GM19240 (cell line): ENCODE measurements at regions not wholly inside any gene's neighbourhood (a gene's known extent, or its start where the extent isn't known, plus 50 kb on each side); places are given as distances from the start of the nearest gene placed in this dataset.
A peak's percentile ranks its signal among the peaks of the same experiment; 100 is the strongest.

Source experiments
- DNase-seq: peaks from one replicate; pipeline ENCODE4 v3.0.0; 2011; ENCODE audit warnings: low spot score; ENCODE audit not compliant: insufficient read length

DNA sequence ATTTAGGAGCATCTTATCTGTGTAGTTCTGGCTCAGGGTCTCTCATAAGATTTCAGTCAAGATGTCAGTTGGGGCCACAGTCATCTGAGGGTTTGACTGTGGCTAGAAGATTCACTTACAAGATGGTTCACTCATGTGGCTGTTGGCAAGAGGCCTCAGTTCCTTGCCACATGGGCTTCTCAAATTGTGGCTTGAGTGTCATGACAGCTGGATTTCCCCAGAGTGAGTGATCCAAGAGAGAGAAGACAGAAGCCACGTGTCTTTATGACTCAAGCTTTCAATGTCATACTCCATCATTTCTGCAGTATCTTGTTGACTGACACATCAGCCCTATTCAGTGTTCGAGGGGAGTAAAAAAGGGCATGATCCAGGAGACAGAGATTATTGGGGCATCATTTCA is 131.3 kb upstream of the AP1S2 start:
- no peak for DNase-seq

DNA sequence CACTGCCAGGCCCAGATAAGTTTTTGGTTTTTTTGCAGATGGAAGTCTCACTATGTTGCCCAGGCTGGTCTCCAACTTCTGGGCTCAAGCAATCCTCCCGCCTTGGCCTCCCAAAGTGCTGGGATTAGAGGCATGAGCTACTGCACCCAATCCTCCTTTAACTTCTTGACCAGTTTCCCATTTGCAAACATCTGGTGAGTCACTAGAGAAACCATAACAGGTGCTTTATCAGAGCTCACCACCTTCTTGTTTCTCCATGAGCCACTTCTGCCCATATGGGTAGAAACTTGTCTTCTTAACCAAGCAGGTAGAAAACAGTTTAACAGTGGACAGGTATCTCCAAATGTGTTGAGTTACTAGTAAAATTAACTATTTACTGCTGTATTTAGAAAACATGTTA is 128.4 kb upstream of the AP1S2 start:
- no peak for DNase-seq

DNA sequence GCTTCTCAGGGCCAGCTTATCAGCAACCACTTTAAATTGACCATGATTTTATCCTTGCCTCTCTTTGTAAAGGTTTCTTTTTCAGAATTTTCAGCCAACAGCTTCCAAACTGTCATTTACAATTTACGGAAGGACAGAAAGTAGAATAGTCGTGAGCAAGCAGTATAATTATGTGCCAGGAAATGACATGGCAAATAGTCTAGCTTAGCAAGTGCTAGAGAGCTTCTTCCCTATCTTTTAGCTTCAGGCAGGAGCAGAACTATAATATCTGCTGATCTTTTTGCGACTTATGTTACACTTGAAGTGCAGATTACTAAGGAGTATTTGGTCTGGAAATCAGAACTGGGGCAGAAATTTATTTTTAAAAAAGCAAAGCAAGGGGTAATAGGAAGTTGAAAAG is 123.0 kb upstream of the AP1S2 start:
- no peak for DNase-seq

DNA sequence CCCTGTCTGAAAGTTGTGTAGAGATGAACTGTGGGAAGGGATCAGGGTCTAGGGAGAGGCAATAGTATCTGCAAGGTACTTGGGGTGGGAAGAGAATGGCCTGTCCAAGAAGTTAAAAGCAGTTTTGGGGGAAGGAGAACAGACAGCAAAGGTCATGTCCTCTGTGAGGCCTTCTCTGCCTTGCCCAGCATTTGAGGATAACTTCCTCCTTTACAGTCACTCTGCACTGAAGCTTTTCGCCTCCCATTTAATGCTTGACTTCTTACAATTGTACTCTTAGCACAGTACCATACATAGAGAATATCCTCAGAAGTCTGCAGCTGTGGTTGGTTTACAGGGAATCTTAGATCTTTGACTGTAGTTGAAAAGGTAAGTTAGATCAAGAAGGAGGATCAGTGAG is 121.8 kb upstream of the AP1S2 start:
- DNase-seq = no peak

DNA sequence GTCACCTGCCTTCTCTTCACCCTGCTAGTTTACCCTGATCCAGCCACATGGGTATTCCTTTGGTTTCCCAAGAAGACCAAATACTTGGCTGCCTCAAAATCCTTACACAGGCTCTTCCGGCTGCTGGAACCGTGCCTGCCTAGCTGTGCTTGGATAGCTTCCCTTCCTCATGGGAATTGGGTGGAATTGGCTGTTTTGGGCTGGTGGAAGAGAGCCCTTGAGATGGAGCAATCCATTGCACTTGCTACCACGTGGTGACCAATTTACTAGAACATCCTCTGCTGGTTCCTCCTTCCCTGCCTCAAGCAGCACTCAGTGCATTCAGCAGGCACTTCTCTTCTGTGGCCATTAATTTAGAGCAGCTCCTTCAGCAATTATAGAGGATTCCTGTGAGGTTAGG is 119.3 kb upstream of the AP1S2 start:
- no peak for DNase-seq

DNA sequence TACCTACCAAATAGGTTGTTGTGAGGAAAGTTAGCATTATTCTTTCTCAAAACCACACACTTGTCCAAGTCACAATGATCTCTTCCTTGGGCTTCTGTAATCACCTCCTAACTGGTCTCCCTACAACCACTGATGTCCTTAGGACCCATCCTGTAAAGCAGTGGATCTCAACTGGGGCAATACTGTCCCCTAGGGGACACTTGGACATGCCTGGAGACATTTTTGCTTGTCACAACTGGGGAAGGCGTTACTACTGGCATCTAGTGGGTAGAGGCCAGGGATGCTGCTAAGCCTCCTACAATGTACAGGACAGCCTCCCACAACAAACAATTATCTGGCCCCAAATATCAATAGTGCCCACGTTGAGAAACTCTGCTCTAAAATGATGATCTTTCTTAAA is 118.7 kb upstream of the AP1S2 start:
- no peak for DNase-seq

DNA sequence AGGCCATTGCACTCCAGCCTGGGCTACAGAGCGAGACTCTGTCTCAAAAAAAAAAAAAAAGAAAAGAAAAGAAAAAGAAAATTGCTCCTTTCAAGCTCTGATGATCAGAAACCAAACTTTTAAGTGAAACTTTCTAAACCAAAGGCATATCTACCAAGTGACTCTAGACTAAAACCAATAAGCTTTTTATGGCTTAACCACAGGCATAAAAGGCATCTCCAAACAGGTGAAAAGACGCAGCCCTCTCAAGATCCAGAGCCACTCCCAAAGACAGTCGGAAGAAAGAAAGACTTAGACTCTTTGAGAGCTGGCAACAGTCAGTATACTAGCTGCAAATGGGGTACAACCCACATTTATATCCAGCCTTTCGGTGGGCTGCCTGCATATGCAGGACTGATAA is 117.1 kb upstream of the AP1S2 start:
- DNase-seq = no peak

DNA sequence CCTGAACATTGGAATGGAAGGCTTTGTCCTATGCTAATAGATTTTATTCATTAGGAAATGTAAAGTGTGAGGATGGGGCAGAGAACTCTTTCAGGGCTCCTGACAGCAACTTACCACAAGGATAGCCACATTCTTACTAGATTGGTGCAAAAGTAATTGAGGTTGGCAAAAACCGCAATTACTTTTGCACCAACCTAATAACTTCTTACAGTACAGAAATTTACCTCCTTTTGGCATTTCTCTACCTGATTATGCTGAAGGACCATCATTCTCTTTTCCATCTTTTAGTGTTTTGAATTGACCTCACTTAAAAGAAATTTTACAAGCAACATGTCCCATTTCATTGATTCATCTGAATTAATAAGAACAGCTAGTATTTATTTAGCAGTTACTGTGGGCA is 109.2 kb upstream of the AP1S2 start:
- DNase-seq = no peak

DNA sequence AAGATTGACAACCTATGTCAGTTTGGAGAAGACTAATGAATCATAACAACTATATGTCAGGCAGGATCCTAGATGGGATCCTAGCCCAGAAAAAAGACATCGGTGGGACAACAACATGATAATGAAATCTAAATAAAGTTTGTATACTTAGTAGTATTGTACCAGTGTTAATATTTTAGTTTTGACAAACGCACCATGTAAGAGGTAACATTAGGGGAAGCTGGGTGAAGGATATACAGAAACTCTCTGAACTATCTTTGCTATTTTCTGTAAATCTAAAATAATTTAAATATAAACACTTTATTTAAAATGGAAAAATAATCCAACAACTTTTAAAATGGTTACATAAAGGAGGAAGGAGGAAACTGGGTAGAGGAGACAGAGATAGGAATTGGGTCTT is 105.6 kb upstream of the AP1S2 start:
- no peak for DNase-seq

DNA sequence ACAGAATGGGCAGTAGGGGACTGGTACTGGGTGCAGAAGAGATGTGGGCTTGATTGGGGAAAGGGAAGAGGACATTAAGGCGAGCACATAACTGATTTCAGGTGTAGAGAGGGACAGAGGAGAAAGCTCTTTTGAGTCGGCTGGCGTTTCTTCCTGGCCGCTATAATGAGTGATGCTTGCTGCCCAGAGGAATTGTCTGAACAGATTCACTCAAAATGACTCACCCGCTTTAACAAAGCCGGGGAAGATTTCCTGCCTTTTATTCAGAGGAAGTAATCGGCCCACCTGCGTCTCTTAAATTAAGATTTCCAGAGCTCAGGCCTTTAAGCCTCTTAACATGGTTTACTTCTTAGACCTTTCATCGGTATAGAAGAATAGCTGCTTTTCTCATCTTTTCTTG is 102.1 kb upstream of the AP1S2 start:
- DNase-seq = no peak

DNA sequence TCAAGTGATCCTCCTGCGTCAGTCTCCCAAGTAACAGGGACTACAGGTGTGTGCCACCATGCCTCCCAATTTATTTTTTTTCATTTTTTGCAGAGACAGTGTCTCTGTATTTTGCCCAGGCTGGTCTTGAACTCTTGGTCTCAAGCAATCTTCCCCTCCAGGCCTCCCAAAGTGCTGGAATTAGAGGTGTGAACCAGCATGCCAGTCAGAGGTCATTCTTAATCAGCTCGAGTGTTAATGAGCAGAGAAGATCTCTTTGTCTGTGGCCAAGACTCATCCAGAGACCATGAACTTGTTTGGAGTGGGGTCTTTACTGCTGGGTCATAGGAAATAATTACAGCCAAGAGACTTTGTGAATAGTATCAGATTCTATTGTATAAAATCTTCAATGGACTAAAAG is 99.2 kb upstream of the AP1S2 start:
- no peak for DNase-seq

DNA sequence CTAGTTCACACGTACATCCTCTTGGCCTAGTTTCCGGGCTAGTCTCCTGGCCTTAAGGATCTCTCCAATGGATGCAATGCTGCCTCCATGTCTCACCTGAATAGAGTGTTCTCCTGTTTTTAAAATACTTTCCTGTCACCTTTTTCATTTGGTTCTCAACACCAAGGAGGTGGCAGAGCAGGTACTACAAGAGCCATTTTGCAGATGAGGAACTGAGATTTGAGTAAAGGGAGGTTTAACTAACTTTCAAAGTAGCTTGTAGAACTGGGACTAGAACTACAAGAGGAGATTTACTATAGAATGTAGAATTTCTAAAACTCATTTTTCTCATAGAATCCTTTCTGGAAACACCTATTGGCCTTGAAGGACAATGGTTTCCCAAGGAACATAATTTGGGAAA is 97.6 kb upstream of the AP1S2 start:
- no peak for DNase-seq

DNA sequence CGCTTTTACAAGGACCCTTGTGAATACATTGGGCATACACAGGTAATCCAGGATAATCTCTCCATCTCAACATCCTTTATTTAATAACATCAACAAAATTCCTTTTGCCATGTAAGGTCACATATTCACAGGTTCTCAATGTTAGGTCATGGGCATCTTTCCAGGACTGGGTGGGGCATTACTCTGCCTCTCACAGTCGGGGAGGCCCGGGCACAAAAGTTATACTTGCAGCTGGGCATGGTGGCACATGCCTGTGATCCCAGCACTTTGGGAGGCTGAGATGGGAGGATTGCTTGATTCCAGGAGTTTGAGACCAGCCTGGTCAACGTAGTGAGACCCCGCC is 93.7 kb upstream of the AP1S2 start:
- DNase-seq = no peak

DNA sequence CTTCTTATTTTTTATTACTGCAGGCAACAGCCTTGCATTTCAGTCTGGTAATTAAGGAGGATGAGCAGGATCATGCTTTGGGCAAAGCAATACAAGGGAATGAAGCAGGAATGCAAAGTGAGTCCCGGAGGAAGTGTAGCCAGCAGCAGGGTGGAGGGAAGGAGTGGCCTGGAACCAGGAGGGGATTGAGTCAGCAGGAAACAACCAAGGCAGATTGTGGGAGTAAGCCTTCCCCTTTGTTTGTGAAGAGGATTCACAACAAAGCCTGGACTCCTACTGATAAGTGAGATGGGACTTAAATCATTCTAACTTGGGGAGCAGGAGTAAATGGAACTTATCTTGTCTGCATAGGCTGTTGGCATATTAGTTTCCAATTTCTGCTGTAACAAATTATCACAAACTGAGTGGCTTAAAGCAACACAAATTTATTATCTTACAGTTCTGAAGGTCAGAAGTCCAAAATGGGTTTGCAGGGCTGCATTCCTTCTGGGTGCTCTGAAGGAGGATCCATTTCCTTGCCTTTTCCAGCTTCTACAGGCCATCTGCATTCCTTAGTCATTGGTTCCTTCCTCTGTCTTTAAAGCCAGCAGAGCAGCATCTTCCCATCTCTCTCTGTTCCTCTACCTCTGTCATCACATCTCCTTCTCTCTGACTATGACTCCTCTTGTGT is 93.2 kb upstream of the AP1S2 start:
- DNase-seq = no peak

DNA sequence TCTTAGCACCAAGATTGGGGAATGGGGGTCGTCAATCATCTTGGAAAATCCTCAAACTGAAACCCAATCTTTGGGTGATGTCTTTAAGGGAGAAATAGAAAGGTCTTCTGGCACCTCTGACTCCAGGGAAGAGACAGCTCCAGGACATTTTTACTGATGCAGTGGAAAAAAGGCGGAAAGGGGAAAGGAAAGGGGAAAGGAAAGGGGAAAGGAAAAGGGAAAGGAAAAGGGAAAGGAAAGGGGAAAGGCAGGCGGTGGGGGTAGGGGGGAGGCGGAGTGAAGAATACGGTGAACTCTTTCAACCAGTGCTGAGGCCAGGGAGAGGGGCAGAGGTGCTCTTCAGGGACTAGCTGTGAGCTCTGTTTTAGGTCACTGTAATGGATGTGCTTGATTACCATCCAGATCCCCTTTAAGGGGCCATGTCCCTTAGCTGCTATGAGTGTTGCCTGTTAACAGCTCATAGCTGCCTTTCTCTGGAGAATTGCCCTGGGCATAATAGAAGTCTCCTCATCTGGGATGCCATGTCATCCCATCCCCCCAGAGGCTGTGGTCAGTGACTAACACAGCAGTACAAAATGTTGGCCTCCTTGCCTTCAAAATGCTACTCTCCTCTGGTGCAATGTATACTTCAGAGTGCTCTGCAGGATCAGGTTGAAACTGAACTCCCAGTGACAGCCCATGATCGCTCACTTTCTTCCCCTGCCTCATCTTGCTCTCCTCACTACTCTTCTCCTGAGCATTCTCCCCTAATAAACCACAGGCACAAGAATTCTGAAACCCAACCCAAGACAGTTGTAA is 92.4 kb upstream of the AP1S2 start:
- DNase-seq = no peak

DNA sequence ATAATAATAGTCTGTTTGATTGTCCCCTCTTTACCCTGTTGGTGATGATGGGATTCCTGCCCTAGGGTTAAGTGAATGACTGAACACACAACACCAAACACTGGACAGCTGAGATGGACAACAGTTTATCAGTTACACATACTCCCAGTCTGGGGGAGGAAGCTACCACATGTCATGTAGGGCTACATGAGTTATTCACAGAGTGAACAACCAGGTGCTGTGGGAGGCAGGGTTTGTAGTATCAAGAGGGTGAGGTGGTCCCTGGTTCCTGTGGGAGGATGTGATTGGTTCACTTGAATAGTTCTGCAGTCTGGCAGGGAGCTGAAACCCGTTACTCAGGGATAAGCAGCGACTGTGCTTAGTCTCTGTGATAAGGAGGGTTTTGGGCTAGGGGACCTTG is 88.8 kb upstream of the AP1S2 start:
- no peak for DNase-seq

DNA sequence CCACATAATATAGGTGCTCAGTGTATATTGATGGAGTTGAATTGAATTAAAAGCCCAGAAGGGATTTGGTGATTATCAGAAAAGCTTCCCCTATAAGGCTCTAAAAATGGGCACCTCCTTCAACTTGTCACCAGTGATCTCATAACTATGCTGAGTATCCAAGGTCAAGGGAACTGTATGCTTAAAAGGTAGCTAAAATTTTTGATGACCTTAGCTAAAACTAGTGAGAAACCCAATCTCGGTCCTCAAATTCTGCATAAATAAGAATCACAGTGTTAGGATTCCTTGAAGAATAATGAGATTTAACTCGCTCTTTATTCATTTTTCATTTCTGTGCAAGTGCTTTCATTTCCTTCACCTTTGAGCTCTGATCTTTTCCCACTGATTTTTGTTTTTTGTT is 87.7 kb upstream of the AP1S2 start:
- no peak for DNase-seq

DNA sequence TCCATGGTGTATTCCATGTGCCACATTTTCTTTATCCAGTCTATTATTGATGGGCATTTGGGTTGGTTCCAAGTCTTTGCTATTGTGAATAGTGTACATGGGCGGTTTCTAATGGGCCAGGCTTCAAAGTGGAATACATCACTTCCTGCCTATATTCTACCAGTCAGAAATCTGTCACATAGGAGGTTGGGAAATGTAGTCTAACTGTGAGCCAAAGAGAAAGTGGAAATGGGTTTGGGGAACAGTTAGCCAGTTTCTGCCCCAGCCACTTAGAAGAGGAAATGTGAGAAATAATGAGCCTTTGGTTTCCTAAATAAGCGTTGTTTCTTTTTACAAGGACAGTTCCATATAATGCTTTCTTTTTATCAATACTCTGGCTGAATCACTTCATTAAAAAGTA is 85.1 kb upstream of the AP1S2 start:
- peak; percentile 11 for DNase-seq

DNA sequence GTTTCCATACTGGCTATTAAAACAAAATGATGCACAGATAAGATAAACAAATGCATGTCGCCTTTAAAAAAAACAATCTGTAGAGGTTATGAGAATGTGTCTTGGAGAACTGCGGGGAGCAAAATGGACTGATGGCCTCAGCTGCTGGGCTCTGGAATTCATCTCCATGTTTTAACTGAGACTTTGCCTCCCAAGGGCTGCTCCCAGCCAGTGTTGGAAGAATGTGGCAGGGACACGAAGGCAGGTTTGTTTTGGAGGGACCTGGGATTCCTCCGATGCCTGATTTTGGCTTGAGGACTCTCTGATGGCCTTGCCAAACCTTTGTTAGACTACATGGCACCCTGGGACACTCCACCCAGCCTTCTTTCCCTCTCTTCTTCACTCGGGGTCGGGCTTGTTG is 83.5 kb upstream of the AP1S2 start:
- no peak for DNase-seq

DNA sequence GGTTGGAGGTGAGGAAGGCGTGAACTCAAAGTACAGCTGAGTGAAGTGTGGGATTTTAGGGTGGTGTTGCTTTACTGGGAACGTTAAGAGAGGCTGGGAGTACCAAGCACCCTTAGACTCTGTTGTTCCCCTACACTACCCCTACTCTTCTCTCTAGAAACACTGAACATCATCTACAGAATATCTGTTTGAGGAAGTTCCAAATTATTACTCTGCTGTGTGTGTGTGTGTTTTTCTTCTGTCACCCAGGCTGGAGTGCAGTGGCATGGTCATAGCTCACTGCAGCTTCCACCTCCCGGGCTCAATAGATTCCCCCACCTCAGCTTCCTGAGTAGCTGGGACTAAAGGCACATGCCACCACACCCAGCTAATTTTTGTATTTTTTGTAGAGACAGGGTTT is 76.7 kb upstream of the AP1S2 start:
- no peak for DNase-seq

DNA sequence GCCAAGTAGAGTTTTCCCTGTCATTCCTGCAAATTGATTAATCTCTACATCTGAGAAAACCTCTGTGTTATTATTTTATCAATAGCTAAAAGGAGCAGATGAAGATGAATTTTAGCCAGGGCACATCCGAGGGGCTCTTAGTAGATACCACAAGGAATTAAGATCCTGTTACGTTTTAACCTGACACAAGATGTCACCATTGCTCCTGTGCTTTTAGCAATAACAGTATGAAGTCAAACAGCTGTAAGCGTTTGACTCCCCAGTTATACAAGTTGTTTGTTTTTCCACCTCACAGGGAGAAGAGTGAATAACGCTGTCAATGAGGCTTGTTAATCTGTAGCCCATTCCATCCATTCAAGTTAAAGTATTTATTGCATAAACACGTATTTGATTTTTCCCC is 76.0 kb upstream of the AP1S2 start:
- no peak for DNase-seq

DNA sequence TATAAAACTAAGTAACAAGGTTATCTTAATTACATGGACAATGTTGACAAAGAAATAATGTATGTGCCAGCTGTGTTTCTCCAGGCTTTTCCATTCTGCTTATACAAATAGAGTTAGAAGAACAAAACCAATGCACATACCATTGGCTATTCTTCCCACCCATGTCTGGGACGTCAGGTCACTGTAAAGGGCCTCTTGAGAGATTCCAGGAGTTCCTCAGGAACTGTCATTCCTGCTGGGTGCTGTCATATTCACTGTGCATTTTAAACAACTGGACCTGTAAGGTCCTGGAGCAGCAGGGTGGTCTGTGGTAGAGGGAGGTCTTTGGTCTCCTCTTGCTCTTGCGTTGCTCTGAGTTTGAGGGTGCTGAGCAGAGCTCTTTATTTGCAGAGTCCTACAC is 74.6 kb upstream of the AP1S2 start:
- no peak for DNase-seq

DNA sequence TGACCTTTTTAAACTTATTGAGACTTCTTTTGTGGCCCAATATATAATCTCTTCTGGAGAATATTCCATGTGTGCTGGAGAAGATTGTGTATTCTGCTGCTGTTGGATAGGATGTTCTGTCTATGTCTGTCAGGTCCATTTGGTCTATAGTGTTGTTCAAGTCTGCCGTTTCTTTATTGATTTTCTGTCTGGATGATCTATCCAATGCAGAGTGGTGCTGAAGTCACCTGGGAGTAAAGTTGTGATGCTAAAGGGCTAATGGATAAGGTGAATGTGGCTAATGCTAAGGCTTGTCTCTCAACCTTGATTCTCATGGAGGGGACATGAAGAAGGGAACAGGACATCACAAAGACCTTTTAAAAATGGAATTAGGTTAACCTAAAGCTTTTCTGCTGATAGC is 72.0 kb upstream of the AP1S2 start:
- DNase-seq = no peak

DNA sequence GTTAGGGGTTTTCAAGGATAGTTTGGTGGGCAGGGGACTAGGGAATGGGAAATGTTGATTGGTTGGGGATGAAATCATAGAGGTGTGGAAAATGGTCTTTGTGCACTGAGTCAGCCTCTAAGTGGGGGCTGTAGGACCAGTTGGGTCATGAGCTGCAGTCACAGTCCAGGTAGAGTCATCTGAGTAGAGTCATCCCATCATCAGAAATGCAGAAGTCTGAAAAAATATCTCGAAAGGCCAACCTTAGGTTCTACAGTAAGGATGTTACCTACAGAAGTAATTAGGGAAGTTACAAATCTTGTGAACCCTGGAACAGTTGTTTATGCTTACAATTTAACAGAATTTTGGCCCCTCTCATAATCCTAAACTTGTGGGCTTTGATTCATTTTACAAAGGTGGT is 63.4 kb upstream of the AP1S2 start:
- no peak for DNase-seq
